HG03280 (cell line): ENCODE measurements at regions not wholly inside any gene's neighbourhood (a gene's known extent, or its start where the extent isn't known, plus 50 kb on each side); places are given as distances from the start of the nearest gene placed in this dataset.
"Not testable (repeated sequence)": the region's sequence is repeated elsewhere in the genome, so short reads cannot be mapped to it uniquely, and the experiment has no call there.

Experiments
- ATAC-seq: cut with Tn5 transposase; IDR thresholded peaks from one replicate; pipeline ENCODE4 v1.9.1; 2021; ENCODE audit warnings: mild to moderate bottlenecking, moderate library complexity; ENCODE audit not compliant: unreplicated experiment

DNA sequence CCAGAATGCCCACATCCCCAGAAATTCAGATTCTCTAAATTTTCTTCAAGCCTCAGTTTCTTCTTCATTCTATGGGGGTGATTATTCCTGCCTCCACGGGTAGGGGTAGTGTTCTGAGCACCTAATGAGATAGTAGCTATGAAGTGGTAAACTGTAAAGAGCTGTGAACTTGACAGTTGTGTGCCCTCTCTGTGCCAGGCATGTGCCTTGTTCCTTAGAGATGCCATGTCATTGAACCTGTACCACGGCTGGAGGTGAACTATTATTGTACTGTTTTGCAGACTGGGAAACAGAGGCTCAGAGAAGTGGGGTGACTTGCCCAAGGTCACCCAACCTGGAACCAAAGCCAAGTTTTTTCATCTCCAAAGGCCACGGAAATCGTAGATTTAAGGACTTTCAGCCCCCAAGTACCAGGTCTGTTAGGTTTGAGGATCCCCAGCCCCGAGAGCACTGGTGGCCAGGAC is 67.7 kb upstream of the SIRPA start:
- ATAC-seq: no peak

DNA sequence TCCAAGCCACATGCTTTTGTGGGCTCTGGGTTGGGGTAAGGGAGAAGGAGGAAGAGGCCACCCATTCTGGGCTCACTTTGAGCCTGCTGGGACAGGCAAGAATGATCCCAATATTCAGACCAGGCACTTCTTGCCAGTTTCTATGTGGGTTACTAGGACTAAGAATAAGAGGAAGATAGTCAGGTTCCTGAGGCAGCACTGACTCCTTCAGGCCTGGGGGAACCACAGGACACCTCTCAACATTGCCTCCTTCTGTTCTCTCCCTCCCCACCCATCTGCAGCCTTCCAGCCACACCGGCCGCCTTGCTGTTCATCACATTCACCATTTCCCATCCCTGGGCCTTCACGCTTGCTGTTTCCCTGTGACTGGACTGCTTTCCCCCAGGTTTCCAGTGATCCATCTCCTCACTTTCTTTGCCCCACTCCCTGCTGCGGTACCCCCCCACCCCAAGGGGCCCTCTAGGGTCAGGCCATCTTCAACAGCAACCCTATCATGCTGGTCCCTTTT is 69.2 kb upstream of the SIRPA start:
- ATAC-seq: no peak

GRCh38 chr20:1825507-1825906 is 69.7 kb upstream of the SIRPA start:
- no peak for ATAC-seq

DNA sequence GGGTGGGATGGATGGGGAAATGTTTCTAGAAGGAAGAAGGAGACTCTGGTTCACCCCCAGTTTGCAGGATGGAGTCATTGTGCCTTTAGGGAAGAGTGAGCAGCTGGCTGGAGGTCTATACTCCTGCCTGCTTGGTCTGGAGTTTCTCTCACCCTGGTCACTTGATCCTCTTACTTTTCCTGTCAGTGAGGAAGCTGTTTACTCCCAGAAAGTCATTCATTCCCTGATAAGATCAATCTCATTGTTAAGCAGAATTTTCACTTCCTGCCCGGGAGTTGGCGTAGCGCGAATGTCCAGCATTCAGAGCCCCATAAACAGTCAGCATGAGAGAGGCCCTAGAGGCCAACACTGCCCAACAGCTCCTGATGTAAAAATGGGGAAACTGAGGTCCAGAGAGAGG is 70.4 kb upstream of the SIRPA start:
- no peak for ATAC-seq

GRCh38 chr20:1824181-1824580 is 71.0 kb upstream of the SIRPA start:
- no peak for ATAC-seq

DNA sequence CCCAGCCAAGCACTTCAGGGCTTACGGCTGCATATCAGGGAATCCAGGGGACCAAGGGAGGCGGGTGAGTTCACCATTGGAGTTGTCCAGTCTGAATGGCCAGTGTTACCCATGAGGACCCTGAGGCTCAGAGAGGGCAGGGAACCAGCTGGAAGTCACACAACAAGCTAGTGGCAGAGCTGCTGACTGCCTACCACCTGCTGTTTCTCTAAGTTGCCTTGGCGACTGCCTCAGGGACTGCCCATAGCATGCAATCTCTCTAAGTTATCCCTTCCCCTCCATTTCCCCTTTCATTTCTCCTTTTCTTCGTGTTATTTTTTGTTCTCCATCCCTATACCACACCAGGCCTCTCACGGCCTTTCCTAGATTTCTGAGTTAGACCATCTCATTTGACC is 71.8 kb upstream of the SIRPA start:
- ATAC-seq: no peak

DNA sequence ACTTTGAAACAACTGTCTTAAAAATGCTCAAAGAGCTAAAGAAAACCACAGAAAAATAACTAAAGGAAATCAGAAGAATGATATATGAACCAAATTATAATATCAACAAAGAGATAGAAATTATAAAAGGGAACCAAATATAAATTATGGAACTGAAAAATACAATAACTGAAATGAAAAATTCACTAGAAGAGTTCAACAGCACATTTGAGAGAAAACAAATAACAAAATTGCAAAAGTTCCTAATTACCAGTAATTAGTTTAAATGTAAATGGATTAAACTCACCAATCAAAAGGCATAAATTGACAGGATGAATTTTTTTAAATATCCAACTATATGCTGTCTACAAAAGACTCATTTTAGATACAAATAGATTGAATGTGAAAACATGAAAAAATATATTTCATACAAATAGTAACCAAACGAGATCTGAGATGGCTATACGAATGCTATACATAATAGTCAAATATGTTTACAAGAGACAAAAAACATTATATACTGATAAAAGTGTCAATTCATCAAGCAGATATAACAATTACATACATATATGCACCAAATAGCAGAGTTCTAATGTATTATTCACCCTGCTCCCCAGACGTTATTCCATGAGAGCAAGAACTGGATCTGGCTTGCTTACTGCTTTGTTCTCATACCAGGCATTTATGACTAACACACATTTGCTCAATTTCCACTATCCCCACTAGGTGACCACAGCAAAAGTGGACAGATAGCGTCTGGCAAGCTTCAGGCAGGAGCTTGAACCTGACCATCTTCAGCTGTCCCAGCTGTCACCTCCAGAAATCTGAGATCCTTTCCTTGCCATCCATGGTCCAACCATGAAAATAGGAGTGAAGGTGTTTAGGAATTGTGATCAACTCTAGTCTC is 72.4 kb upstream of the SIRPA start:
- no peak for ATAC-seq

DNA sequence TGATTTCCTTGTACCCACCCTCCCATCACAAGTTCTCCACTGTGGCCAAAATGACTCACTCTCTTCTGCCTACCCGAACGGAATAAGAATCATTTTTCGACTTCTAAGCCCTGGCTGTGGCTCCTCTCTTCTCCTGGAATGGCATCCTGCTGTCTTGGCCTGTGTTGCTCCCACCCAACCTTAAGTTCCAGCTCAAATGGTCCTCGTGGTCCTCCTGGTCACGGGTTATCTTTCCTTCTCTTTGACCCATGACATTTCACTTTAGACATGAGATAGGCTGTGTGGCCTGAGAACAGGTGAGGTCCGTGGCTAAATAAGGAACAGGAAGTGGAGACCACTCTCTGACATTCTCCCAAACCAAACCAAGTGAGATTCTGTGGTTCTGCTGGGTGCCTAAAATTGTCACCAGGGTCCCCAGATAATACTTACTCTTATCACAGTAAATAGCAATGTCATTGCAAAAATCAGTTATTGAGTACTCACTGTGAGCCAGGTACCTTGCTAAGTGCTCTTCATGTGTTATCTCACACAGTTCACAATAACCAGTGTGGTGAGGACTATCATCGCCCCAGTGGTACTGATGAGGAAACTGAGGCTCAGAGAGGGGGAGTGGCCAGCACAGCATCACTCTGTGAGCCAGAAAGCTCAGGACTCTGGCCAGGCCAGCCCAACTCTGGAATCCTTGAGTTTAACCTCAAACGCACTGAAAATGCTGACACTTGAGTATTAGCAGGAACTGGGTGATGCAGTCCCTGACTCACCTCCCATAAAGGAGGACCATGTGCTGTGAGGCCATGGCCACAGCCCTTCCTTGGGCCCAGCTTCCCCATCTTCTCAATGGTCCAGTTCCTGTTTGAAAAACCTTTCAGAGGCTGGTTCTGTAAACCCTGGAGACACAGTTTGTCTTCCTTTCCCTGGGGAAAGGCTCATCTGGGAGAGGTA is 74.8 kb upstream of the SIRPA start:
- no peak for ATAC-seq

DNA sequence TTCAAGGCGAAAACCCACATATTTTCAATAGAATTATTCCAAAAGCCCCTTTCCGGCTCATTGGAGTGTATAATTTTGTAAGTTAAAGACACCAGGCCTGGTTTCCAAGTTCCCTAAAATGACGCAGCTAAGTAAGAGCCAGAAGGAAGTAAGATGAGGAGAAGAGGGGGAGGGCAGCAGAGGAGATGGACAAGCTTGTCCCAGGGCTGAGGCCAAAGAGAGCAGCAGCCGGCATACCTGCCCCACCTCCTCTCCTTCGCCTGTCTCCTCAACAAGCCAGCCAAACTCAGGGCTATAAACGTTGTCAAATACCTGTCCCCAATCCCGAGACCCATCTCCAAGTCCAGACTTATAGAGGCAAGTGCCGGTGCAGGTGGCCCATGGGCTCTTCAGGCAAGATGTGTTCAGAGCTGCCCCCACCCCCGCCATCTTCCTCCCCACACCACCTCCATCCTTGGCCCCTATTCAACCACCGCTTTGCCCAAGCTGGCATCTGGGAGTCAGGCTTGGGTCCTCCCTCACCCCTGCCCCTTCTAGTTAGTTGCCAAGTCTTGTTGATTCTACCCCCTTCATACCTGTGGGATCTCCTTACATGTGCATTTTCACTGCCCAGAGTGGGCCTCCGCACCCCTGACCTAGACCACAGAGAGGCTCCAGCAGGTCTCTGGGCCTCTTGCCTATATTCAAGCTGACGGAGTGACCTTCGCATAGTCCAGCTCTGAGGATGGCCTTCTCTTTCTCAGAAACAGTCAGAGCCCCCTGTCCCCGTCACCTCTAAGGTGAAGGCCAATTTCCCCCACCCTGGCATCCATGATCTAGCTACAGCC is 75.7 kb upstream of the SIRPA start:
- no peak for ATAC-seq

DNA sequence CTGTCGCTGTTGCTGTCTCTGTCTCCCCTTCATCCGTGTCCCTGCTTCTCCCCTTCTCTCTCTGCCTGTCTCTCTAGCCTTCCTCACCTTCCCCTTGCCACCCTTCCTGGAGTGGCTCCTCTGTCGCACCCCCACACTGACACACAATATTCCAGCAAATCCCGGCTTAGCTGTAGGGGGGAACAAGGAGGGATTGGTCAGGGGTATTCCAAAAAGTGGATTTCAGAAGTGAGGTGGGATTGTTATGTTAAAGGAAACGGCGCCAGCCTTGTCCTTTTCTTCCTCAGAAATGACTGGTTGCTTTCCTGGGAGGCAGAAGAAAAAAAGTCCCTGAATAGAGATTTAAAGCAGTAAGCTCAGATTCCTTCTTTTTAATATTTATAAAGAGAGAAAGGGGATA is 76.3 kb upstream of the SIRPA start:
- no peak for ATAC-seq

DNA sequence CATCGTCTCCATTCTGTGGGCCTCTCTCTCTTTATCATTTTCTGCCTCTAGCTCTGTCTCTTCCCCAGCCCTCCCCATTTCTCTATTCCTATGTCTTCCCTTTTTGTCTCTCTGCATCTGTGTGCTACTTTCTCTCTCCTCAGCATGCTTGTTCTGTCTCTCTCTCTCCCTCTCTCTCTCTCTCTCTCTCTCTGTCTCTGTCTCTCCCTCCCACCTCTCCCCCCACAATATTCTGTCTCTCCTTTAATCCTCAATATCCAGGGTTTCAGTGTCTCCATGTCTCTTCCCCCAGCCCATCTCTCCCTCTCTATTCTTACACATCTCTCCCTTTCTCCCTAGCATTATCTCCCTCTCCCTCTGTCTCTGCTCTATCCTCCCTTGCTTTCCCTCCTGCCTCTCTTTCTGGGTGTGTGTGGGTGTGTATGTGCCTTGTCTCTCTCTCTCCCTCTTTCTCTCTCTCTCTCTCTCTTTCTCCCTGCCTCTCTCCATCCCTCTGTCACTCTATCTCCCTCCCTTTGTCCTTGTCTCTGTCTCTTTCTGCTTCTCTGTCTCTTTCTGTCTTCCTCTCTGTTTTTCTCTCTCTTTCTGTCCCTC is 76.9 kb upstream of the SIRPA start:
- no peak for ATAC-seq

DNA sequence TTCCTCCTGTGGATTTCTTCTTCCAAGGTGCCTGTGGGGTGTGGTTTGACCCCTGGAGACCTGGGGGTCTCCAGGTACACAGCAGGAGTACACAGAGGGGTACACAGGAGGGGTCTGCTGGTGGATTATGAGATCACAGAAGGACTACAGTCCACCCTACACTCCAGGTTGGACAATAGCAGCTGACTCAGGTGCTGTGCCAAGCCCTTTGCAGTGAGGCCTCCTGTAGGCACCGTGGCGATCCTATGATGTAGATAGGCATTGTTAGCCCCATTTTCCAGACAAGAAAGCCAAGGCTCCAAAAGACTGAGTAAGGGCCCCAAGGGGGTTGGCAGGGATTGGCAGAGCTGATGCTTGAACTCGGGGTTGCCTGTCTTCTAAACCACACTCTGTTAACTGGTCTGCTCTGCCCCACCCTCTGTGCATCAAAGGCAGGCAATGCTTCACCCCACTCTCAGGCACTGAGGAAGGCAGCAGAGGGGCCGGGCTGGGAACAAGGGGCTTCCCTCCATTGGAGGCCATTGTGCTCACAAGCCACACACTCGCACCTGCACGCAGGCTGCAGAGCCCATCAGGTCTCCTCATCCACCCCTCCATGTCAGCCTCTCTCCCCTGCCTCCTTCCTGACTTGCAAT is 77.5 kb upstream of the SIRPA start:
- ATAC-seq: no peak

GRCh38 chr20:1816384-1817381 is 78.5 kb upstream of the SIRPA start:
- no peak for ATAC-seq

DNA sequence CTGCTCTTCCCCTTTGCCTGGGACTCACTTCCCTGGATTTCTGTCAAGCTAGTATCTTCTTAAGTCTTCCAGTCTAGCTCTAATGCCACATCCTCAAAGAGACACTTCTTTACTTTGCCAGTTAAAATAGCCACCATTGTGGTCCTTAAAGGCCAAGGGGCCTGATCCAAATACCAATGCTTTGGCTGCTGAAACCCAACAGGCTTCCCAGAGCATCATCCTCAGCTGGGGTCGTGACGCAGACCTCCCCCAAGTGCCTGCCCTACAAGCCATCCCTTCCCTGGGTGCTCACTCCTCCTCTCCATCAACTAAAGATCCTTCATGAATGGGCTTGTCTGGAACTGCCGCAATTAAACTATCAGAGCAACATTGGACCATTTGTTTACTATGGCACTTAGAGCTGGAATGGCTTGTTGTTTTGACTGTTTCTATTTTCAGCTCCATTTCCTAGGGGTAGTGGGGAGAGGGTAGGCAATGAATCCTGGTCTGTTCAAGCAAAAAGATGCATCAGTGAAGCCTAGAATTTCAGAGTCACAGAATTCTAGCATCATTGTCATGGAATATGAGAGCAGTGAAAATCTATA is 79.6 kb upstream of the SIRPA start:
- ATAC-seq: no peak

- ATAC-seq: not testable (repeated sequence)
These were observed 80.3 kb upstream of the SIRPA start for GRCh38 chr20:1814861-1815260.

- ATAC-seq: no peak
These were observed 81.3 kb upstream of the SIRPA start for GRCh38 chr20:1813674-1814635.

DNA sequence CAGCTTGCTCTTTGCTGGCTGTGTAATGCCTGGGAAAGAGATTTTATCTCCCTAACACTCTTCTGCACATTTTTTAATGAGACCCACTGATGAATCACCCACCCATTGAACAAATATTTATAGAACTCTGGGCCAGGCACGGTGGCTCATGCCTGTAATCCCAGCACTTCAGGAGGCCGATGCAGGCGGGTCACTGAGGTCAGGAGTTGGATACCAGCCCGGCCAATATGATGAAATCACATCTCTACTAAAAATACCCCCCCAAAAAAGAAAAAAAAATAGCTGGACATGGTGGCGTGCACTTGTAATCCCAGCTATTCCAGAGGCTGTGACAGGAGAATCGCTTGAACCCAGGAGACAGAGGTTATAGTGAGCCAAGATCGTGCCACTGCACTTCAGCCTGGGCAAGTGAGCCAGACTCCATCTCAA is 82.1 kb upstream of the SIRPA start:
- no peak for ATAC-seq
